HepG2 (cell line): ENCODE measurements at regions not wholly inside any gene's neighbourhood (a gene's known extent, or its start where the extent isn't known, plus 50 kb on each side); places are given as distances from the start of the nearest gene placed in this dataset.

Experiments used
- ARID5B ChIP-seq: IDR thresholded peaks from 2 replicates; pipeline ENCODE4 v1.4.0; 2020; ENCODE audit warnings: mild to moderate bottlenecking, missing genetic modification reagents
- HNRNPH1 ChIP-seq: fragments of 200-400 bp; formaldehyde crosslinking; optimal IDR thresholded peaks from 2 replicates; pipeline ENCODE3; 2017; ENCODE audit warnings: mild to moderate bottlenecking, low read depth, low read length
- JUND ChIP-seq: sonication (generic); formaldehyde crosslinking; IDR thresholded peaks from 2 replicates; pipeline ENCODE4 v1.8.0; 2022; ENCODE audit warnings: mild to moderate bottlenecking, missing genetic modification reagents
- PAX8 ChIP-seq: sonication (generic); formaldehyde crosslinking; IDR thresholded peaks from 2 replicates; pipeline ENCODE4 v1.8.0; 2022; ENCODE audit warnings: mild to moderate bottlenecking, missing genetic modification reagents, borderline replicate concordance
- PHB2 ChIP-seq: fragments of 450-650 bp; IDR thresholded peaks from 2 replicates; pipeline ENCODE4 v1.6.1; 2018; ENCODE audit not compliant: partially characterized antibody
- SNRNP70 ChIP-seq: fragments of 200-400 bp; formaldehyde crosslinking; IDR thresholded peaks from 2 replicates; pipeline ENCODE4 v1.6.1; 2017; ENCODE audit warnings: mild to moderate bottlenecking, low read depth, low read length, moderate library complexity
- ZFAT ChIP-seq: sonication (generic); formaldehyde crosslinking; conservative IDR thresholded peaks from 2 replicates; pipeline ENCODE4 v1.8.1; 2023; ENCODE audit warnings: missing genetic modification reagents, inconsistent platforms
- ZFP36L1 ChIP-seq: sonication (generic); formaldehyde crosslinking; IDR thresholded peaks from 2 replicates; pipeline ENCODE4 v1.8.0; 2022; ENCODE audit warnings: mild to moderate bottlenecking, missing genetic modification reagents, moderate library complexity
- ZFP36L2 ChIP-seq: sonication (generic); formaldehyde crosslinking; IDR thresholded peaks from 2 replicates; pipeline ENCODE4 v1.4.0; 2020; ENCODE audit warnings: missing genetic modification reagents
- ZNF234 ChIP-seq: sonication (generic); formaldehyde crosslinking; conservative IDR thresholded peaks from 2 replicates; pipeline ENCODE4 v1.5.1; 2020; ENCODE audit warnings: mild to moderate bottlenecking, missing genetic modification reagents
- ZNF687 ChIP-seq: sonication (generic); formaldehyde crosslinking; IDR thresholded peaks from 2 replicates; pipeline ENCODE4 v1.5.1; 2020; ENCODE audit warnings: mild to moderate bottlenecking, missing genetic modification reagents, moderate library complexity
- TF ChIP-seq, protein P1 (sequence below): sonication (generic); formaldehyde crosslinking; IDR thresholded peaks from 2 replicates; pipeline ENCODE4 v1.4.0; 2020; ENCODE audit warnings: missing genetic modification reagents
- TF ChIP-seq, protein P2 (sequence below): sonication (generic); formaldehyde crosslinking; IDR thresholded peaks from 2 replicates; pipeline ENCODE4 v1.4.0; 2020; ENCODE audit warnings: low read depth, missing genetic modification reagents

DNA sequence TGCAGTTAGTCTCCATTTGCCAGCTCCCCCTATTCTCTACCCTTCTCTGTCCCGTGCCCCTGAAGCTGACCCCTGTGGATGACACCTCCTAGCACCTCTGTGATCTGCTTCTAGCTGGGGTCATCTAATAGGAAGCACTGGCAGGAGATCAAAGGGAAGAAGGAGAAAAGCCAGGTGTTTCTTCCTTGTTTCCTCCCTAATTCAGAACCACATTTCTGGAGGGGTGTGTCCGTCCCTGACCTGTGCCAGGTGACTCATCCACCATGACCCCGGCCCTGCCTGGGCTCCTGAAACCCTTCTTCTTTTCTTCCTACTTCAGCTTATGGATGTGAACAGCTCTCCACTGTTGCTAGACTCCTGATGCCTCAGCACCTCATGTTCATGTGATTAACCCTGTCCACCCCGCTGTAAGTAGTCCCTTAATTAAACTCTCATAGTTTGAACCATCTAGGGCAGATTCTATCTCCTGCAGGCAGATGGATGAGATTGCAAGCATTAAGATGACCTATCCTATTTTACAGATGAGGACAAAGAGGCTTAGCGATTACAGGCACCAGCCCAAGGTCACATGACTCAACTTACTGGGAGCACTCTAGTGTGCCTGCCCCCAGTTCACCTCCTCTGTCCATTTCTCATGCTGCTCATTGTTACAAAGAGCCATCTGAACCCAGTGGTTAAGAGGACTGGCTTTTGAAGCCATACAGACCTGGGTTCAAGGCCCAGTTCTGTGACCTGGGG, 770.5 kb downstream of the MED13L start (continued):
- TF ChIP-seq PAX8 (CRISPR knock-in tag) (no peak), ARID5B (peak; percentile 63), ZNF234 (CRISPR knock-in tag) (no peak), ZFP36L1 (CRISPR knock-in tag) (no peak), JUND (0 out of 2 replicates have a peak, but pooled peaks have one; percentile 14), ZNF687 (CRISPR knock-in tag) (no peak), ZFP36L2 (no peak), HNRNPH1 (no peak), ZFAT (CRISPR knock-in tag) (no peak), SNRNP70 (no peak), PHB2 (no peak)
- TF ChIP-seq, protein P1, sequence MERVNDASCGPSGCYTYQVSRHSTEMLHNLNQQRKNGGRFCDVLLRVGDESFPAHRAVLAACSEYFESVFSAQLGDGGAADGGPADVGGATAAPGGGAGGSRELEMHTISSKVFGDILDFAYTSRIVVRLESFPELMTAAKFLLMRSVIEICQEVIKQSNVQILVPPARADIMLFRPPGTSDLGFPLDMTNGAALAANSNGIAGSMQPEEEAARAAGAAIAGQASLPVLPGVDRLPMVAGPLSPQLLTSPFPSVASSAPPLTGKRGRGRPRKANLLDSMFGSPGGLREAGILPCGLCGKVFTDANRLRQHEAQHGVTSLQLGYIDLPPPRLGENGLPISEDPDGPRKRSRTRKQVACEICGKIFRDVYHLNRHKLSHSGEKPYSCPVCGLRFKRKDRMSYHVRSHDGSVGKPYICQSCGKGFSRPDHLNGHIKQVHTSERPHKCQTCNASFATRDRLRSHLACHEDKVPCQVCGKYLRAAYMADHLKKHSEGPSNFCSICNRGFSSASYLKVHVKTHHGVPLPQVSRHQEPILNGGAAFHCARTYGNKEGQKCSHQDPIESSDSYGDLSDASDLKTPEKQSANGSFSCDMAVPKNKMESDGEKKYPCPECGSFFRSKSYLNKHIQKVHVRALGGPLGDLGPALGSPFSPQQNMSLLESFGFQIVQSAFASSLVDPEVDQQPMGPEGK (CRISPR knock-in tag): no peak
- TF ChIP-seq, protein P2, sequence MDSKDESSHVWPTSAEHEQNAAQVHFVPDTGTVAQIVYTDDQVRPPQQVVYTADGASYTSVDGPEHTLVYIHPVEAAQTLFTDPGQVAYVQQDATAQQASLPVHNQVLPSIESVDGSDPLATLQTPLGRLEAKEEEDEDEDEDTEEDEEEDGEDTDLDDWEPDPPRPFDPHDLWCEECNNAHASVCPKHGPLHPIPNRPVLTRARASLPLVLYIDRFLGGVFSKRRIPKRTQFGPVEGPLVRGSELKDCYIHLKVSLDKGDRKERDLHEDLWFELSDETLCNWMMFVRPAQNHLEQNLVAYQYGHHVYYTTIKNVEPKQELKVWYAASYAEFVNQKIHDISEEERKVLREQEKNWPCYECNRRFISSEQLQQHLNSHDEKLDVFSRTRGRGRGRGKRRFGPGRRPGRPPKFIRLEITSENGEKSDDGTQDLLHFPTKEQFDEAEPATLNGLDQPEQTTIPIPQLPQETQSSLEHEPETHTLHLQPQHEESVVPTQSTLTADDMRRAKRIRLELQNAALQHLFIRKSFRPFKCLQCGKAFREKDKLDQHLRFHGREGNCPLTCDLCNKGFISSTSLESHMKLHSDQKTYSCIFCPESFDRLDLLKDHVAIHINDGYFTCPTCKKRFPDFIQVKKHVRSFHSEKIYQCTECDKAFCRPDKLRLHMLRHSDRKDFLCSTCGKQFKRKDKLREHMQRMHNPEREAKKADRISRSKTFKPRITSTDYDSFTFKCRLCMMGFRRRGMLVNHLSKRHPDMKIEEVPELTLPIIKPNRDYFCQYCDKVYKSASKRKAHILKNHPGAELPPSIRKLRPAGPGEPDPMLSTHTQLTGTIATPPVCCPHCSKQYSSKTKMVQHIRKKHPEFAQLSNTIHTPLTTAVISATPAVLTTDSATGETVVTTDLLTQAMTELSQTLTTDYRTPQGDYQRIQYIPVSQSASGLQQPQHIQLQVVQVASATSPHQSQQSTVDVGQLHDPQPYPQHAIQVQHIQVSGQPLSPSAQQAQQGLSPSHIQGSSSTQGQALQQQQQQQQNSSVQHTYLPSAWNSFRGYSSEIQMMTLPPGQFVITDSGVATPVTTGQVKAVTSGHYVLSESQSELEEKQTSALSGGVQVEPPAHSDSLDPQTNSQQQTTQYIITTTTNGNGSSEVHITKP (CRISPR knock-in tag): no peak
